ENCODE measurements at regions not wholly inside any gene's neighbourhood (a gene's known extent, or its start where the extent isn't known, plus 50 kb on each side); places are given as distances from the start of the nearest gene placed in this dataset.

DNA sequence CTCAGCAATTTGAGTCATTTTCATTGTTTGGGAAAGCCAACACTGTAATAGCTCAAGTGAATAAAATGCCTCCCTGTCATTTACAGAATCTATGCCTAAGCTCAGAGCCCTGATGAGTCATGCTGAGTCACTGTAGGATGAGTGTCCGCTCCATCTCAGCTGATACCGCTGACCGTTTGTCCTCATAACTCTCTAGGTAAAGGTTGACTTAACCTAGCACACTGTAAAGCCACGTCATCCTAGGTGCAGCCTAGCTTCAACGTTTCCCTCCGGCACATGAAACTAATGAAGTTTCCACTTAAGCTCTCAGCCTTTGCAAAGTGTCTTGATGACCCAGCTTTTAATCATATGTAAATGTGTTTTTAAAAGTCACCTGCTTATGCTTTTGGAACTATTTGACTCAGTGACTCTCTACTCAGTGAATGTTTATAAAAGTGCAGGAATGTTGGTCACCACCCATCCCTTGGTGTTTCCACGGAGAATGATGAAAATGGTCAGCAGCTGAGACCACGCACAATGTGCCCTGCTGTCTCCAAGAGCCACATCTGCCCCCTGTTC, 154.0 kb downstream of the PMAIP1 start:
- ChIA-PET POLR2A (no interaction called here), CTCF (ENCODE audit: low intra/inter-chr PET ratio) (no interaction called here)
- peak overlapping the region; percentile 45 for H3K4me2 ChIP-seq (ENCODE audit: insufficient read depth, low read length)
- H3K27ac ChIP-seq (ENCODE audit: extremely low read depth, low read depth, low read length): peak overlapping the region; percentile 97
- no TSS peak for BruUV-seq (replicated peaks)
- H3K27me3 ChIP-seq (ENCODE audit: control insufficient read depth in 2 of 2, insufficient read depth in 2 of 2, low read length in 2 of 2): no peaks in the 10 kb centered on the region
- FAIRE-seq (peak; percentile 99), ATAC-seq (peak; percentile 99), DNase-seq (ENCODE audit: extremely low read depth in 1 of 4, low spot score in 3 of 4) (peak; percentile 70 to 94 (median 74))
- H3K9me1 ChIP-seq (ENCODE audit: control insufficient read depth, insufficient read depth, low read length): no peaks in the 10 kb centered on the region
- no peaks in the 10 kb centered on the region for H3K36me3 ChIP-seq (ENCODE audit: control insufficient read depth, insufficient read depth, low read length)
- H3K9me3 ChIP-seq (replicated peaks; ENCODE audit: control insufficient read depth, insufficient read depth, low read depth, low read length): no peaks in the 10 kb centered on the region; the same call in 1 of the 2 replicates
- no peaks in the 10 kb centered on the region for H4K20me1 ChIP-seq (replicated peaks; ENCODE audit: control insufficient read depth, insufficient read depth, low read length)
- in situ Hi-C loops (cut with MboI) (no loop called here), intact Hi-C loops (cut with micrococcal nuclease) (no loop called here)
- peak overlapping the region; percentile 95 for H2AFZ ChIP-seq (ENCODE audit: low read depth, low read length)
- peaks cover 4 to 19% of the 10 kb centered on the region in 2 experiments; a peak in 4 of 5 replicates for H3K4me1 ChIP-seq (replicated peaks in 1 of 2; ENCODE audit: control insufficient read depth in 2 of 2, insufficient read depth in 2 of 2, low read length in 2 of 2)
- no peaks in the 10 kb centered on the region for H3K79me2 ChIP-seq (ENCODE audit: control insufficient read depth, insufficient read depth, low read length)
- H3K9ac ChIP-seq (ENCODE audit: insufficient read depth in 1 of 2, low read depth in 2 of 2, low read length in 2 of 2): peak overlapping the region in 1 of 2 experiments; percentile 50; a peak in 2 of 4 replicates
- no peak overlapping the region for H3K4me3 ChIP-seq
- WGBS (ENCODE audit: insufficient coverage, low coverage, missing lambda C conversion rate): 7% methylated on average over 8 of the region's 8 CpGs
- TF ChIP-seq EP300 (IDR thresholded peaks at IDR 0.05; ENCODE audit: low read length) (peak; percentile 91), ATF1 (CRISPR knock-in tag; IDR thresholded peaks at IDR 0.05) (no peak), ATF1 (tag; IDR thresholded peaks at IDR 0.05) (peak; percentile 90), MYC (IDR thresholded peaks at IDR 0.05; ENCODE audit: low read depth, low read length) (0 out of 2 replicates have a peak, but pooled peaks have one; percentile 26), MYC (CRISPR knock-in tag; IDR thresholded peaks at IDR 0.05; ENCODE audit: borderline replicate concordance, low read depth) (no peak), AFF1 (IDR thresholded peaks at IDR 0.05; ENCODE audit: low read depth in 1 of 2, partially characterized antibody in 2 of 2) (no peak), HOXB6 (CRISPR knock-in tag; IDR thresholded peaks at IDR 0.05; ENCODE audit: borderline replicate concordance) (no peak), CHD4 (IDR thresholded peaks at IDR 0.05; ENCODE audit: insufficient read depth, insufficient replicate concordance, low read depth, low read length, poor library complexity, severe bottlenecking) (no peak), FOSL1 (tag; conservative IDR thresholded peaks at IDR 0.05) (peak; percentile 99), PHTF2 (CRISPR knock-in tag; IDR thresholded peaks at IDR 0.05) (no peak), KLF6 (CRISPR knock-in tag; IDR thresholded peaks at IDR 0.05; ENCODE audit: borderline replicate concordance) (no peak), NR2C2 (CRISPR knock-in tag; IDR thresholded peaks at IDR 0.05) (no peak), NR2C2 (tag; IDR thresholded peaks at IDR 0.05) (0 out of 2 replicates have a peak, but pooled peaks have one; percentile 46), GATAD2B (IDR thresholded peaks at IDR 0.05; ENCODE audit: borderline replicate concordance) (peak; percentile 35; the same call in 1 of the 2 replicates), POLR2G (IDR thresholded peaks at IDR 0.05; ENCODE audit: low read depth, low read length) (no peak), JUNB (CRISPR knock-in tag; conservative IDR thresholded peaks at IDR 0.05) (peak; percentile 97), C11orf30 (IDR thresholded peaks at IDR 0.05; ENCODE audit: low read depth) (peak; percentile 98), DACH1 (IDR thresholded peaks at IDR 0.05; ENCODE audit: partially characterized antibody) (peak; percentile 87)
- TF ChIP-seq, protein P1, sequence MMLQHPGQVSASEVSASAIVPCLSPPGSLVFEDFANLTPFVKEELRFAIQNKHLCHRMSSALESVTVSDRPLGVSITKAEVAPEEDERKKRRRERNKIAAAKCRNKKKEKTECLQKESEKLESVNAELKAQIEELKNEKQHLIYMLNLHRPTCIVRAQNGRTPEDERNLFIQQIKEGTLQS (IDR thresholded peaks at IDR 0.05): peak; percentile 99
- TF ChIP-seq, protein P1 (CRISPR knock-in tag; conservative IDR thresholded peaks at IDR 0.05): peak; percentile 67; the same call in 1 of the 2 replicates

Data from K562 (cell line).